Central memory CD4-positive, alpha-beta T cell (primary cell): ENCODE measurements at regions not wholly inside any gene's neighbourhood (a gene's known extent, or its start where the extent isn't known, plus 50 kb on each side); places are given as distances from the start of the nearest gene placed in this dataset.
"Not testable (repeated sequence)": the region's sequence is repeated elsewhere in the genome, so short reads cannot be mapped to it uniquely, and the experiment has no call there.

ENCODE experiments used
- DNase-seq: peaks from one replicate; pipeline ENCODE4 v3.0.0; 2022

- no peak for DNase-seq
Measured at GRCh38 chr2:34789169-34789568, 1190.1 kb upstream of the FAM98A start.

DNA sequence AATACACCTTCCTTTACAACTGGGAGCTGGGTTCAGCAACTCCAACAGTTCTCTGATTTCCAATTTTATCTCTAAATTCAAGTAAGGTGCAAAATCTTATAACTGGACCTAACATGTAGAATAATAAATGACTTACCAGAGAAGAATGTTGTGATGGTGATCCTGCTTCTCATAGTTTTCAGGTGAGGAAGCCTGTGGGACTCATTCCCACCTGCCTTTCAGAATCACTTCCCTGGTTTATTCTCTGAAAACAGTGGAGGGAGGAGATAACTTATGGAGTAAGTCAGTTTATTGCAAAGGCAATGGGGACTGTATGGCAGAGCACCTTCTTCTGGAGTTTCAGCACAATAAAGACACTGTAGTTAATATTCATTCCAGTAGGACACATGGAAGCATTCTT, 1188.2 kb upstream of the FAM98A start:
- DNase-seq = no peak

GRCh38 chr2:34785206-34785785, 1186.2 kb upstream of the FAM98A start:
- no peak for DNase-seq

DNA sequence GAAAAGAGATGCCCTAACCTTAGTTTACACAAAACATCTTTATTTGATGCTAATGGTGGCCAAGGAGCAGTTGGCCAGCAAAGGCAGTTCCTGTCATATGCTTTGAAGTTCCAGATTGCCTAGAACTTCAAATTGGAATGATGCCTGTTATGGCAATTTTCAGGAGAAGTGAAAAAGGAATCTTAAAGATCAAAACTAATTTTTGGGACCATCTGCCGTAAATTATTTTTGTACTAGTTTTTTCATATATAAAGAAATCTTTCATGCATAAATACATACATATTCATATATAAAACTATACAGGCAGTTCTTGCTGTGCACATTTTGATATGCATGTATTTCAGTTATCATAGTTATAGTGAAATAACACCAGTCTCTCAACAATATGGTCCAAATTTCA, 1185.6 kb upstream of the FAM98A start:
- no peak for DNase-seq

DNA sequence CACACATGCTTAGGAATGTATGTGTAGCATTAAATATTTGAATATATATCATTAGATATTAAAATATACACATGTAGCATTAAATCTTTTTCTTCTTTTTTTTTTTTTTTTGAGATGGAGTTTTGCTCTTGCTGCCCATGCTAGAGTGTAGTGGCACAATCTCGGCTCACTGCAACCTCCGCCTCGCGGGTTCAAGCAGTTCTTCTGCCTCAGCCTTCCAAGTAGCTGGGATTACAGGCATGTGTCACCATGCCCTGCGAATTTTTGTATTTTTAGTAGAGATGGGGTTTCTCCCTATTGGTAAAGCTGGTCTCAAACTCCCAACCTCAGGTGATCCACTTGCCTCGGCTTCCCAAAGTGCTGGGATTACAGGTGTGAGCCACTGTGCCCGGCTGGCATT, 1151.6 kb upstream of the FAM98A start:
- not testable (repeated sequence) for DNase-seq

- no peak for DNase-seq
Measured at GRCh38 chr2:34747643-34748042, 1148.5 kb upstream of the FAM98A start.

GRCh38 chr2:34738691-34739090, 1139.6 kb upstream of the FAM98A start:
- DNase-seq = no peak

DNA sequence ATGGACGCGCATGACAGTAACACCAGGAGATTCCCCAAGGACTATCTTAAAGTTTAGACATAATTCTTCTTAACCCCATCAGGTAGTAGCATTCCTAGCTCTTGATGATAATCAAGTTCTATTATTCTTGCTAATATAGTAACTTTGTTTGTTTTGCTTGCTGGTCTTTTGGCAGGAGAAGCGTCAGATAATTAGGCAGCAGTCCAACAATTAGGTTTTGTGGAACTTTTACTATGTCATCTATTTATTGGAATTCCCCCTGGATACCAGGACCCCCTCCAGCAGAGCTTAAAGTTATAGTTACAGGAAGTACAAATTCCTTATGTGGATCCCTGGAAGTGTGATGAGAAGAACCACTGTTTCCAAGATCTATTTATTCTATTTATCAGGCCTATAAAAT, 1138.0 kb upstream of the FAM98A start:
- DNase-seq = no peak

GRCh38 chr2:34736482-34736881, 1137.4 kb upstream of the FAM98A start:
- DNase-seq = no peak

DNA sequence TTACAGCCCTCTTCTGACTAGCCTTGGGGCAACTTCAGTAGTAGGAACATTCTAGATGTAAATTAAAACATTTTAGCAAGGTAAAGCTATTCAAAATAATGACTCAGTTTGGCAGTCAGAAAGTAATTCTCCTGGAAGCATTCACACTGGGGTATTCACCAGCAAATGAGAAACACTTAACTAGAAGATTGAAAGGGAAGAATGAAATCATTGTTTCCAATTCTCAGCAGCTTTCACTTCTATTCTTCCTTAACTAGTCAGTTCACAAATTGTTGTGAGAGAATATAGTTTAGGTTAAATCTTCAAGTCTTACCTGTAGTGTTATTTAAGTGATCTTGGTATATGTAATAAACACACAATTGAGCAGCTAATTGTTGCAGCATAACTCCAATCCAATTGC, 1135.6 kb upstream of the FAM98A start:
- no peak for DNase-seq

DNA sequence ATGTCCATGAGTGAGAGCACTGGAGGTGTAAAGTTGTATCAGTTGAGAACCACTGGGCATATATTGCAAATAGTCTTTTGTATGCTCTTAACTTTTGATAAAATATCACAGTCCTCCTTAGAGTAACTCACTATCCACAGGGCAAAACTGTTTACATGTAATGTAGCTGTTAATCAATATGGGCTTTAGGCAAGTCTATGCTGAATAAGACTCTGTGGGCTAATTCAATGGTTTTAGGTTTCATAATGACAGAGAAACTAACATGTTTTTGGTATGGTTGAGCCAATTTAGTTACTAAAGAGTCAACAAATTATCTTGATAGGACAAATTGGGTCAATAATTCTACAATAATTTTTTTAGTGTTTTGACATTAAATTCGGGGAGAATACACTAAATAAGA, 1134.9 kb upstream of the FAM98A start:
- no peak for DNase-seq

- no peak for DNase-seq
Measured at GRCh38 chr2:34731292-34731691, 1132.2 kb upstream of the FAM98A start.

DNA sequence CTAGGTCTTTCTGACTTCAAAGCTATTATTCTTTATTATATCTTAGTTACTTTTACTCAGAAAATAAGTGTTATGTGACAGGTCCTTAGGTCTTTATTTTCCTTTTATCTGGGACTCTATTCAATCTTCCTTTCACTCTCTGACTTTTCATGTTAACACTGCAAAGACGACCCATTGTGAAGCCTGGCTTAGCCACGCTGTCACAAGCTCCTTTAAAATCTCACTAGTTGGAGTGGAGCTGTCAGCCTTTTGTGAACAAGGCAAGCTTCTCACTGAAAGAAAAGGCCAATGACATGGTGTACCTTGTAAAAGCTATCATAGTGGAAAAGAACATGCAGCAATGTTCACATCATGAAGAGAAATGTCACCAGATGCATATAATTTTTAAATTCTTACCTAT, 1130.7 kb upstream of the FAM98A start:
- DNase-seq = no peak

DNA sequence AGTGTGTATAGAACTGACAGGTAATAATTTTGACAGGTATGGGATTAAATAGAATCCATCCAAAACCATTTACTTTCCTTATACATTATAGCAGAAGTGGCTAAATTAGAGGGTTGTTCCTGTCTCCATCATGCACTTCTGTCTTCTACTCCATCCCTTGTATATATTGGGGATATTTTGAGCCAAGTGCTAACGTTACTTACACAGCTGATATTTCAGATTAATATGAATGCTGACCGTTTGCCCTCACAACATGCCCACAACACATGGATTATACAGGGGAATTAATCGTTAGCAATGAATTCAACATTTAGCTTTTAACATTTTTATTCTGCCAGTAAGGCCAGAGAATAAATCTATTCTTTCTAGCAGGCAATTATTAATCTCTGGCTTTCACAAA, 1125.0 kb upstream of the FAM98A start:
- DNase-seq = no peak

DNA sequence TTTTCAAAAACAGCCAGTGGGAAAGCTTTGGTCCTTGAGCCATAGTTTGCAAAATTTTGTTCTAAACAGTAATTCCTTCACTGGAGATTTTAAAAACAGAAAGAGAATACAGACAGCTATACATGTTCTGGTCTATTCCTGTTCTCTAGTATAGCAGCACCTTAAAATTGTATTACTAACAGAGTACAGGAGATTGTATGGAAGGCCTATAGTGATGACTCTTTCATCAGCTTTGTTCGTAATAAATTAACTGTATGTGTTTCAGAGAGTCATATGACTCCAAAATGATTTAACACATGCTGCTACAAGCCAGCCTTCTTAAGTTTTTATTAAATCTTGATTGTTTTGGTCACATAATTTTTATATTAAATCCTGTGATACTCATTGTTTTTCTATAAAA, 1124.6 kb upstream of the FAM98A start:
- no peak for DNase-seq

DNA sequence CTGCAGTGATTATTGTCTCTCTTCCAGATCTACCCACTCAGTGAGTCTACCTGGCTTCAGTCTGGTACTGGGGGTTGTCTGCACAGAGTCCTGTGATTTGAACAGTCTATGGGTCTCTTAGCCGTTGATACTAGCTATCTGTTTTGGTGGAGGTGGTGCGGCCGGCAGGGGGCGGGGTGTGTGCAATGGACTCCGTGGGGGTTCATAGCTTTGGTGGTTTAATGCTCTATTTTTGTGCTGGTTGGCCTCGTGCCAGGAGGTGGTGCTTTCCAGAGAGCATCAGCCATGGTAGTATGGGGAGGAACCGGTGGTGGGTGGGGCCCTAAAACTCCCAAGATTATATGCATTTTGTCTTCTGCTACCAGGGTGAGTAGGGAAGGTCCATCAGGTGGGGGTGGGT, 1120.1 kb upstream of the FAM98A start:
- no peak for DNase-seq

- DNase-seq = no peak
Measured at GRCh38 chr2:34705551-34706247, 1106.6 kb upstream of the FAM98A start.

- no peak for DNase-seq
Measured at GRCh38 chr2:34703292-34703691, 1104.2 kb upstream of the FAM98A start.

GRCh38 chr2:34702391-34702790, 1103.3 kb upstream of the FAM98A start:
- DNase-seq = not testable (repeated sequence)

GRCh38 chr2:34677591-34677990, 1078.5 kb upstream of the FAM98A start:
- DNase-seq = not testable (repeated sequence)

DNA sequence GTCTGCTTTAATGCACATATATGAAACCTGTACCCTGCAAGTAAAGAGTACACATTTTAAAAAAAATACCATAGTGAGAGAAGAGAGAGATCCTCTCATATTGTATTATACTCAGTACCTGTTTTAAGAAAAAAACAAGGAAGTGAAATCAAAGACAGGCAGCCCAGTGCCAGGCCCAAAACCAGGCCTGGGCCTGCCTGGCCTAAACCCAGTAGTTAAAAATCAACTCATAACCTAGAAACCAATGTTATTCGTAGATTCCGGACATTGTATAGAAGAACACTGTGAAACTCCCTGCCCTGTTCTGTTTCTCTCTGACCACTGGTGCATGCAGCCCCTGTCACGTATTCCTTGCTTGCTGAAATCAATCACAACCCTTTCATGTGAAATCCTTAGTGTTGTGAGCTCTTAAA, 1078.0 kb upstream of the FAM98A start:
- DNase-seq = not testable (repeated sequence)

DNA sequence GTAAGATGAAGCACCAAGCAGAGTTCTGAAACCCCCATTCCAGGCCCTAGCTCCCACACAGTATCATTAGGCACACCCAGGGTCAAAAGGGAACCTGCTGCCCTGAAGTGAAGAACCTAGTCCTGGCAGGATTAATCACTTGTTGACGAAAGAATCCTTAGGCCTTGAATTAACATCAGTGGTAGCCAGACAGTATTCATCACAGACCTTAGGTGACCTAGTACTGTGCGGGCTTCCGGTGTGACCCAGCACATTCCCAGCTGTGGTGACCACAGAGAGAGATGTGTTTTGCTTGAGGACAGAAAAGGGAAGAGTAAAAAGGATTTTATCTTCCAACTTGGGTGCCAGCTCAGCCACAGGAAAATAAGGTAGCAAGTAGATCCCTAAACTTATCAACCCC, 1071.4 kb upstream of the FAM98A start:
- DNase-seq = no peak

- DNase-seq = no peak
Measured at GRCh38 chr2:34666821-34667220, 1067.7 kb upstream of the FAM98A start.

- DNase-seq = no peak
Measured at GRCh38 chr2:34664266-34664665, 1065.2 kb upstream of the FAM98A start.

- no peak for DNase-seq
Measured at GRCh38 chr2:34663314-34663713, 1064.2 kb upstream of the FAM98A start.
